SKM-1 treated with dmso at 0.1 percent for 144 hours (cell line): ENCODE measurements at regions not wholly inside any gene's neighbourhood (a gene's known extent, or its start where the extent isn't known, plus 50 kb on each side); places are given as distances from the start of the nearest gene placed in this dataset.

ENCODE experiments used
- DNase-seq: peaks from one replicate; lab custom pipeline; 2025; ENCODE audit not compliant: unreplicated experiment; lab: John Stamatoyannopoulos, UW

DNA sequence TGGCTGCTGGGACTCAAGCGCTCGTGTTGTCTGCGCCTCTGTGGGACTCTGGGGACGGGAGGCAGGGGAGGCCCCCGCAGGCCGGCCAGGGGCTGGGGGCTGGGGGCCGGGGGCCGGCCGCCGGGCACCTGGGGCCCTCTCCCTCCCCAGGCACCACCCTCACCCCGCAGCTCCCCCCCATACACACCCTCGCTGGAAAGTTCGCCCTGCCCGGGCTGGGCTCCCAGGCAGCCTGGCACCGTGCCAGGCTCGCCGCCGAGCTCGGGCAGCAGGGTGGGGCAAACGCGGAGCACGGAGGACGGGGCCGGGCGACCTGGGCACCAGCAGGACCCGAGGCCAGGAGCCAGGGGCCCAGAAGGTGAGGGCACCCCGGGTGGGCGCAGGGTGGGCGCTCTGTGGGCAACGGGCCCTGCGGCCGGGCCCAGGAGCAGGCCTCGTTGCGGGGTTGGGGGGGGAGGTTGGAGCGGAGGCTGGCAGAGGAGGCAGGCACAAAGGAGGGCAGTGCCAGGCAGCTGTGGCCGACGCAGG, 76.7 kb upstream of the WNT7B start:
- DNase-seq = no peak

DNA sequence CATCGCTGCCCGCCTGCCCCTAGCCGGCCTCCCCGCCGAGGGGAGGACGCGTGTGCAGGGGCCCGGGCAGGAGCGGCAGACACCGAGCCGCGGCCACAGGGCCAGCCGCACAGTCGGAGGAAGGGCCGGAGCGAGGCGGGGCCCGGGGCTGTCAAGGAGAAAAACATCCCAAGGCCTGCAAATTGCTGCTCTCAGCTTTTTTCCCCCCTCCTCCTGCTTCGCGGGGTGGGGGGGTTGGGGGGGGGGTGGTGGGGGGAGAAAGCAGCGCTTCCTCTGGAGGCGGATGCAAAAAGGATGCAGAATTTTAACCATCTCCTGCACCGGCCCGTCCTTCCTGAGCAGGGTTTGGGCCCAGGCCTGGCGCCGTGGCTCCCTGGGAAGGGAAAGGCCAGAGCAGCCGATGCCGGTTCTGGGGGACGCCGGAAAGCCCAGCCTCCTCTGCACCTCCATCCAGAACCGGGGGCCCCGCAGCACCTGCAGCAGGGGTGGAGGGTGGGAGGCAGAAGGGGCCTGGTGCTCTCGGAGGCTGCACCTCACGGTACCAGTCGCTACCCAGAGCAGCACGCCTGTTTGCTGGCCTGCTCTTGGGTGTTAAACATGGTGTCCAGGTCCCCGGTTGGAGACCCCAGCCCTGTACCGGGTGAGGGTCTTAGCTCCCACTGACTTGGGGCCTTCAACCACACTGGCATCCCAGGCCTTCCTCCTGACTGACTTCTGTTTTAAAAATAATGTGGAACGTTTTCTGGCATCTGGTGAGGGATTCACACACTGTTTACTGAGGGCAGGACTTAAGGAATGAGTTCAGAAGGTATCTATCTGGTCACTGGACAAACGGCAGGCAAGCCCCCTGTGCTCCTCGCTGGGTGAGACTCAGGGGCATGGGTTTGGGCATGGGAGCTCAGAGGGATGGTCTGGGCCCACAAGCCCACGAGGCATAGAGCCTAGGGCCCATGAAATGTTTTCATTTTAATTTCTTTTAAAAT, 77.4 kb upstream of the WNT7B start:
- peak; percentile 46 for DNase-seq

DNA sequence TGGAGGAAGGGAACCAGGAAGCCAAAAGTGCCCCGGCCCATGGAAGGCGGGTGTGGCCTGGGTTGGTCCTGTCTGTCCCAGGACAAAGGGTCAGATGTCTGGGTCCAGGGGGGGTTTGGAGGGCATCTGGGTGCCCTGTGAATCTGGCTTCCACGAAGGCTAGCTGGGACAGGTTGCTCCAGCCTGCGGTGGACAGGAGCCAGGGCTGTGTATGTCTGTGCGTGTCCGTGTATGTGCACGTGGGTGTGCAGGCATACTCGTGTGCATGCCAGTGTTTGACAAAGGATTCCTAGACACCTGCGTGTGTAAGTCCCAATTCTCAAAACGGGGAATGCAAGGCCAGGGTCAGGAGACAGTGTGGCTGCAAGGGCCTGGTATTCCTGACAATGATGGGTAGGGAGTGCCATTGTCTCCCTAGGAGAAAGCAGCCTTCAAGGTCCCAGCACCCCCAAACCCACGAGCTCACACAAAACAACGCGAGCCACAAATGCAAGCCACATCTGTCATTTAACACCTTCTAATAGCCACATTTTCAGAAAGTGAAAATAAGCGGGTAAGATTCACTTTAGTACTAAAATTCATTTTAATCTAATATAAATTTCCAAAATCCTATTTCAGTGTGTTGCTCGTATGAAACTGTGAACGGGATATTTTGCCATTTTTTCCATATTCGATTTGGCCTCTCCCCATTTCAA, 78.4 kb upstream of the WNT7B start:
- DNase-seq = no peak

DNA sequence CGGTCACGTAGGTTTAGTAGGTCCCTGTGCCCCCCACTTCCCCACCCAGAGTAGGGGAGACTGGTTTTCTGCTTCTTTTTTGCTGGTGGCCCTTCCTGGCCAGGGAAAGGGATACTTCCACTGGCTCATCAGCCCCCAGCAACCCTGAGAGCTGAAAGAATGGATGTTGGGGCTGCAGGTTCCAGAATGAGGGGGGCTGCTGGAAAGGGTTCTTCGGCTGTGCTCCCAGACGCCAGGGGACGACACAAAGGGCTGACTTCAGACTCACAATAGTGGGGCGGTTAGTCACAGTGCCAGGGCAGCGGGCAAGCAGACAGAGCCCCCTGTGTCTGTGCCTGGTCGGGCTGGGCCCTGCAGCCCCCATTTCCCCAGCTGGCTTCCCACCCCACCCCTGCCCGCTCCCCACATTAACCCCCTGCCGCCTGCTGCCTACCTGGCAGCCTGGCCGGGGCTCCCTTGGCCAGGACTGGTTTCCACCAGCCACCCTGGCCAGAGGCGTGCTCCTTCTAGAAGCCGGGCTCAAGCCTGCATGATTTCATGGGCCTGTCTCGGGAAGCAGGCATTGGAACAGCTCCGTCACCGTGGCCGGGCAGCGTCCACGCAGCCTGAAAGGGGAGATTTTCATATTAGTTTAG, 79.1 kb upstream of the WNT7B start:
- DNase-seq = no peak

DNA sequence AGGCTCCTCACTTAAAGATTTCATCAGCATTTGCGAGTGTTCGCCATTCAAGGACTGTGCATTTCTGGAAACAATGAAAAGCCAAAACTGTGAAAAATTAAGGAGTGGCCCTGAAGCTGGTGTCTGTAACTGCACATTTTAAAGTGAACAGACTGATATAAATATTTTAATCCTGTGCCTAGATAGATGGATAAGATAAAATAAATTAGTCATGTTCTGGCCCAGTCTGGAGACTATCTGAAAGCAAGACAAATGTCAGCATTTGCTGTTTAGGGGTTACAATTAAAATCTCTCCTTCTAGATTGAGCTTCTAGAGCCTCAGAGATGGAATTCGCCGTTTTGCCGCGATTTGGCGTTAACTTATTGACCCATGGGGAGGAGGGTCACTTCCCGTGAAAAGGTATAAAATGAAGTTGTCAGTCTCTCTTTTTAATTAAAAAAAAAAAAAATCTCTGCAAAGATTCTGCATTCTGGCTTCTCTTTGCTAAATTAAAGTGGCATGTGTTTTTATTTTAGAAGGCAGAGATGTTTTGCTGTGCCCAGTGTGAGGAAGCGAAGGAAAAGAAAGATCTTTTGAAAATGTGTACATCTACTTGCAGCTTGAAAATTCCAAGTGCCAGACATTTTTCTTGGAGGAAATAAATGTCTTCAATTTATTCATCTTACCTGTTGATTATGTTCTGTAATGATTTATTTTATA, 79.7 kb upstream of the WNT7B start:
- DNase-seq = no peak

DNA sequence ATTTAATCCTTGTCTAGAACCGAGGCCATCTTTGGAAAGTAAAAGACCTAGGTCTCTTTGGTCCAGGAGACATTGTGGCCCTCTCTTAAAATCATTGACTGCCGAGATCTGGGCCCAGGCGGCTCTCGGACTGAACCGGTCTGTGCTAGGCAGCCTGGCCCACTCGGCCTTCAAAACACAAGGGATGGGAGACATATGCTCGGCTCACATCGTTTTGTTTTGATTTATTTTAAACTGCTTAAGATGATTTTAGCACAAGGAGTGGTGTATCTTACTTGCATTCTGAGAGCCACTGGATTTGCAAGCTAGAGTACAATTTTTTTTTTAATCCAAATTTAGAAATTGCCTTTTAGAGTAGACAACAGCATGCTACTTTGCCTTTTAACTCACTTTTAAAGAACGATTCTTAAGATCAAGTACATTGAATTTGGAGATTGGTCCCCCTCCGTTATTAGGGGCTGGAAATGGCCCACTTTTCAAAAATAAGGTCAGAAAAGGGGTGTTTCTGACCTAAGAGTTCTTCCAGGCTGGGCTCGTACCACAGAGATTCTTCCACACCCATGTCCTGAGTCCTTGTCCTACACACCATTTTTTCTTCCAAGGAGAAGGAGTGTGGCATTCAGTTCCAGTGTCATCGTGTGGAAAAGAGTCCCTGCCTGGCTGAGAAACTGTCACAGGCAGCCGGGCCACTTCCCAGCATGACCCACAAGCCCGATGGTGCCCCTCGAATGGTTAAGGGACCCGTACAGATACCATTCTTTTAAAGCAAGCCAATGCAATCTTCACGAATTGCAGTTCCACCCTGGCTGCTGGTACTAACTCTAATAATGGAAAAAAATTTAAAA, 80.5 kb upstream of the WNT7B start:
- no peak for DNase-seq

DNA sequence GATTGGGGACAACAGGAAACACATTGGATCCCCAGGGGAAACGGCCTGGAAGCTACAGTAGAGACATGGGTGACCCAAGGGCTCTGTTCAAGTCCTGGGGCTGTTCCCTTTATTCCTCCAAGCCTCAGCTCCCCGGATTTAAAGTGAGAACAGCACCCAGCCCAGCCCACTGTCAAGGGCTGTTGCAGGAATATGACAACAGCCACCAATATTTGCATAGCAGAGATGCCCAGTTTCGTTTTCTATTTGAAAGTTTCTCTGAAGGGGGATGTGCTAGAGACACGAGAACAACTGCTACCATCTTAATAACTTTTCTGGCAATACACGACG, 81.1 kb upstream of the WNT7B start:
- DNase-seq = no peak

DNA sequence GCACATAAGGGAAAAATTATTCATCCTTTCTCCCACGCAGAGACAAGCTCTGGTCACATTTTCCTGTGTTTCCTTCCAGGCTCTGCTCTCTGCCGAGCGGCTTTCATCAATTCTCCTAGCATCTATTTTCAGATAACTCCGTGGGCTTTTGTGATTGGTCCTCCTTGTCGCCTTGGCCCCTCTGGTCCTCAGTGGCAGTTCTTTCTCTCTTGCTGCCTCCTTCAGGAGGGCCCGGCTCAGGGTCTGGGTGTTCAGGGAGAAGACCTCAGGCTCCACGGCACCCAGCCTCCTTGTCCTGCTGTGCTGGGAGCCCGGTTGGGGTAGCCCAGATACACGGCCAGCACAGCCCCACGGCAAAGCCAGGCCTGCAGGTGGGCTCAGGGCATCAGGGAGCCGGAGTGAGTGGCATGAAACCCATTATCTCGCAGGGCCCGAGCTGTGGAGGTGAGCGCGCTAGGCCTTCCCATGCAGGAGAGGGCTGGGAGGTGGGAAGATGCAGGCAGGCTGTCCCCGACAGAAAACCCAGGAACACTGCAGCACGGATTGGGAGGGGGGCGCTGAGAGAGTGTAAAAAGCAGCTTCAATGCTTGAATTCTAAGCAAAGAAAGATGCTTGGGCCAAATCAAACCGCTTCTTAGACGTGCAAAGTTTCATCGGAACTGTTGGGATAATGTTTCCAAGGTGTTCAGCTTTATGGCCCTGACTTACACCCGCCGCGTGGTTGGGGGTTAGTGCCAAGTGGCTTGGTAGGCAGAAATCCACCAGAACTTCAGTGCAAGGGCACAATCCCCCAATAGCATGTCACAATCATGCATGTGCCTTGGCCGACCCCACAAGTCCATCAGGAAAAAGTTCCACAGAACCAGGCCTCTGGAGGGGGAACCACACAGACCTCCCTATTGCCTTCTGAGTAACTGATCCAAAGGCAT, 81.9 kb upstream of the WNT7B start:
- DNase-seq = no peak

DNA sequence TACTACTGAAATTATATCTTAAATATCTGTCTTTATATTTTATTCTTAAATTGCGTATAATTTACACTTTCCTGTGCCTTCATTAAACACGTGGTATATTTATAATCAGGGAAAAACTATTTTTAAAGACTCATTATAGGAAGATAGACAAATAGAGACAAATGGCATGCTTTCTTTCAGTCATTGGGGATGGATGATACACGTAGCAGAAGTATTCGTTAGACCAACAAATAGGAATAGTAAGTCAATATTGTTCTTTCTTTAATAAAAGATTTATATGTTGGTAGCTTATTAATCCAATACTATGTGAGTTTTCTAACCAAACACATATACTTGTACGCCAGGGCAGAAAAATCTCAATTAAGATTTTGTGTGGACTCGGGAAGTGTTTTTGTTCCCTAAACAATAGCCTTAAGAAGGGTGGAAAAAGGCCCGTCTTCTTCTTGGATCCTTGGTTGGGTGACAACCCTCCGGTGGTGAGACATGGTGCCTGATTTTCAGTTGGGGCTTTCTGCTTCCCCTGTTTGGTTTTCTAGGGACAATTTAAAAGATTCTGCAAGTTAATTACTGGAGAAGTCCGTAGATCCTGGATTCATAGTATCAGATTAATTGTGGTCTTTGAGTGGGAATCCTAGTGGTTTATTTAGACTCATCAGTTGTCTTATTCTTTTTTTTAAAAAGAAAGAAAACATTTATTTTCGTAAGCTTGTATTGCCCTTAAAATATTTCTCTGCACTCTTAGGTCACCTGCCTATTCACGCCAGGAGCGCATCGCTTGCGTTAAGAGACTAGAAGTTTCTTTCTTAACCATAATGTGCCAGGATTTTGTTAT, 83.5 kb upstream of the WNT7B start:
- no peak for DNase-seq

DNA sequence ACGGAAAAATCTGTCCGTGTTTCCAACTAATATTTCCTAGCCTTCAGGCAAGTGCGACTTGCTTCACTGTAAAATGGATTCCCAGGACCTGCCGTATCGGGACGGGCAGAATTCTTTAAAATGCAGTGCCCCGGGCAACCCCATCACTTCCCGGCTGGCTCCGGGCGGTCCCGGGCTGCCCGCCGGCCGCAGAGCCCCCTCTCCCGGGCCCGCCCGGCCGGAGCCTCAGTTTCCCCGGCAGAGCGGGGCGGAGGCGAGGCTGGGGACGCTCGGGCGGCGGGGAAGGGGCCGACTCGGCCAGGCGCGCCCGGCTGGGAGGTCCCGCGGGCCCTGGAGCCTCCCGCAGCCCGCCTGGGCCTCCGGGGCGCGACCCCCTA, 84.2 kb upstream of the WNT7B start:
- DNase-seq = no peak

DNA sequence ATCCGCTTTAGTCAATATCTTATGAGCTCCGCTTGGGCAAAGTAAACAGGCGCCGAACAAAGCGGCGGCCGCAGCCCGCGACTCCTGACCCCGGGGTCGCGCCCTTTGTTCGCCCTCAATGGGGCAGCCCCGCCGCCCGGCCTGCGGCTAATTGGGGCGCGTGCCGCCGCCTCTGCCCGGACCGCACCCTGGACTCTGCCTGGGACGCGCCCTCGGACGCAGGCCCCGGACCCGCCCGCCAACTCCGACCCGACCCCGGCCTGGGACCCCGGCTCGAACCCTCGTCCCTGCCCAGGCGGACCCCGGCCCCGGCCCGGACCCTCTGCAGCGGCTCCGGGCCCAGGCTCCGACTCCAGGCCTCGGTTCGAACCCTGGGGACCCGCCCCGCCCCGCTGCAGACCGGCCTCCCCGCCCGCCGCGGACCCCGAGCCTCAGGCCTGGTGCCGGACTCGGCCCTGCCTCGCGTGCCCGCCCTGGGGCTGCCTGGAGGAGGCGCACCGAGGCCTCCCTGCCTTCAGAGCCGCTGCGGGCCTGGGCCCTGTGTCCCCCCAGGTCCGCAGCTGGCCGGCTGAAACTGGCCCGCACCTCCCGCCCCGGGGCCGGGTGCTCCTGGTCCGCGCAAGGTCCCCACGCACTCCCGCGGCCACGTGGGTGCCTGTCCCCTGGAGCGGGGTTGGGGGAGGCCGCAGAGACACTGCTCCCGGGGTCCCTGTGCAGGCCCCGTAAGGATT, 84.7 kb upstream of the WNT7B start:
- DNase-seq = no peak

DNA sequence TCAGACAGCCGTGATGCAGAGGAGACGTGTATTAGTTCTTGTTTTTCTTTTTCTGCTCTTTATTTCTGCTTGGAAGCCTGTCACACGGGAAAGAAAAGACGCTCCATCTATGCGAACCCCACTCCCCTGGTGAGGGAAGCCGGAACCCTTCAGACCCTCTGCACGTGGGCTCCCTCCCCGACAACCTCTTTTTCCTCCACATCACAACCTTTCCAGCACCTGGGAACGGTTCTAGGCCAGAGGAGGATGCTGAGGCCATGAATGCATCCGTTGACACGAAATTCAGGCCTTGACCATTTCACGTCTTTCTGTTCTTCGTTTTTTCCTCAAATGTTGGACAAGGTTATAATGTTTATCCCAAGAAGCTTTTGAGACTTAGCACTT, 85.3 kb upstream of the WNT7B start:
- no peak for DNase-seq

DNA sequence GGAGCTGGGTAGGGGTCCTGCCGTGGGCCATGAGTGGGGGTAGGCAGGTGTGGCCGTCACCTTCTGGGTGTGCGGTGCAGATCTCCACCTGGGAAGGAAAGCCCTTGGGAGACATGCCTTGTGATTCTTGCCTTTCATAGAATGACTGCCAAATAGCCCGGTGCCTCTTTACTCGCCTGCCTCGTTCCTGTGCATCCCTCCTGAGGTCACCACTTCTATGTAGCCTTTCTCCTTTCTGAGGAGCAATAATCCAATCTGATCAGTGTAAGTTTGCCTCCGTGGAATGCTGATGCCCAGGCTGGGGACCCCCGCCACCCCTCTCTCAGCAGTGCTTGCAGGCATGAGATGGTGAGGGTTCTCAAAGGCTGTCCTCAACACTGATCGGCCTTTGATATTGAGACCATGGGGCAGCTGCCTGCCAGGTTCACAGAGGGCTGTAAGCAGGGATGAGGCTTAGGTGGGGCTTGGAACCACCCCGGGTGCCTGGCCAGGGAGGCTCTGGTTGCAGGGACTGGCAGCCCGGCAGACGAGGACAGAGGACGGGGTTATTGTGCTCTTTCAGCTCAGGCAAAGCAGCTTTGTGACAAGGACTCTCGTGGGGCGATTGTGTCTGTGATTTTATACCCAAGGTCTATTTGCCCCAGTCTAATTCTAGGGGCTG, 86.1 kb upstream of the WNT7B start:
- no peak for DNase-seq

DNA sequence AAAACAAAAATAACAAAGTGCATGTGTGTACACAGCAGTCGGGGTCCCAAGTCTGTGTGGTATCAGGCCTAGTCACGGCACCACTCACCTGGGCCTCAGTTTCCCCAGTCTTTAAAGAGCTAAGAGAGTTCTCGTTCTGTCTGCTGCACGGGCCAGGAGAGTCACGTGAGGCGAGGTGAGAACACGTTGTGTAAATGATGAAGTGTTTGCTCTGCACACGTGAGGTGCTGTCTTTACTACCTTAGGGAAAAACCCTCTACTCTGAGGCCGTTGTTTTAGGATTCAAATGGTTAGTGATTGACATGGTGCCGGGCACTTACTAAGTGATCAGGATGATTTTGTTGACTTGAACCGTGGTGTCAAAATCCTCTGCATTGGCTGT, 86.5 kb upstream of the PPARA start:
- DNase-seq = no peak

DNA sequence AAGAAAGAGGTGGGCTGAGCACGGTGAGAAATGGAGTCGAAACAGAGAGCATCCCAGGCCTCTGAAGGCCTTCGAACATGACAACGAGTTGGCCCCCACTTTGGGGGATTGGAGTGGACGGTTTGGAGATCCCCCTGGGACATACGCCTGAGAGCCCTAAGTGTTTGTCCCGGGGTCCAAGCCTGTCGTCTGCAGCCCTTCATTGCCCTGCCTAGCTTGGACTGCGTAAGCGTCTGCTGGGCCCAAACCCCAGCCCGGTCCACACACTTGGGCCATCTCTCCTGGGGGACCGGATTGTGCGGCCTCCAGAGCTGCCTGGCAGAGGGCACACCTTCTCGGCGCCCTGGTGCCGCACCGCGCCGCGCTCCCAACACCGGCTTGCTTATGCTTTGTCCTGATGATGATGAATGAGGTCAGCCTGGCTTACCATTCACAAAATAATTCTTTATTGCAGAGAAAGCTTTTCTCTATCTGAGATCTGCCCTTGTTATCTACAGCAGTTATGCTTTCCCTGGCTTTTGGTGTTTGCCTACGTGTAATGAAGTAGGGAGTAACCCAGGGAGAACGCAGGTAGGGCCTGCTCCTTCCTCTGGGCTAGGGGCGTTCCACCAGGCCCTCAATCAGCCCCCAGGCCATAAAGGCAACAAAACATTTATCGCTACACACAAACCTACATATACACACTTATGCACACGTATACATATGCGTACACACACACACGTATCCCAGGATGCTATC, 85.9 kb upstream of the PPARA start:
- DNase-seq = no peak

DNA sequence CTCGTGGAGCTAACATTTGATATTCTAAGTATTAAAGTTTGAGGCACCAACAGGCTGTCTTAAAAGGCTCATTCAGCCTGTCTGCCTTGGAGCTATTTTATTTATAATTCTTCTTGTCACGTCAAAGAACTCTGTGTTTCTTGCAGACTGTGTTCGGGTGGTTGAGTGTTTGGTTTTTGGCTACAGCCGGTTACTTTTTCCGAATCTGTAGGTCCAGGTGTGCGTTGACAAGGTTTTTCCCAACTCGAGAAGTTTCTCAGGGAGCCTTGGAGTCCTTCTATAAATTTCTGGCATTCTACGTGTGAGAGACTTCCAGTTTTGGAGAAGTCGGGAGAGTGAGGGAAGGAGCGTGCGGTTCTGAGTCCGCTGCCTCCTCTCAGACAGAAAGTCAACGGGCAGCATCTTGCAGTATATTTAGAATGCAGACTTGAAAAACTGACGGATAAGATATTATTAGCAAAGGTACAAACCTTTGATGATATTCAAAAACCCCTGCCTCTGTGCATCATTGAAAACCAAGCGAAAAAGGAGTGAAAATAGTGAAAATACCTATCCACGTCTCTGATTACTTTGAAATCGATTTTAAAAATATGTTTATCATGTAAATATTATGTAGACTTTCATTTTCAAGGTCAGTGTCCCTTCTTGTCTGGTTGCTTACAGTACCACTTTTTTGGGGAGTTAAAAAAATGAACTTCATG, 85.2 kb upstream of the PPARA start:
- no peak for DNase-seq
